Right lobe of liver (tissue), 4 donors: ENCODE measurements at regions not wholly inside any gene's neighbourhood (a gene's known extent, or its start where the extent isn't known, plus 50 kb on each side); places are given as distances from the start of the nearest gene placed in this dataset.

ENCODE experiments used
- POLR2A ChIP-seq: fragments of 450-650 bp; IDR thresholded peaks from one replicate; pipeline ENCODE4 v1.6.1; 2017; ENCODE audit warnings: antibody characterized with exemption, mild to moderate bottlenecking
- TF ChIP-seq, protein P1 (sequence below), 4 donors: fragments of 200-600 bp in 3 of 4; fragments of 450-650 bp in 1 of 4; IDR thresholded peaks; one replicate each; pipeline versions ENCODE4 v1.5.1 to v1.8.0; 2016 to 2022; ENCODE audit warnings: antibody characterized with exemption in 4 of 4, mild to moderate bottlenecking in 2 of 4
- donor health status: DM: no; HTN: no; CAD: no.
- donor health status: DM: no; HTN: no; CAD: no.
- donor health status: DM: no; HTN: yes; CAD: no.

DNA sequence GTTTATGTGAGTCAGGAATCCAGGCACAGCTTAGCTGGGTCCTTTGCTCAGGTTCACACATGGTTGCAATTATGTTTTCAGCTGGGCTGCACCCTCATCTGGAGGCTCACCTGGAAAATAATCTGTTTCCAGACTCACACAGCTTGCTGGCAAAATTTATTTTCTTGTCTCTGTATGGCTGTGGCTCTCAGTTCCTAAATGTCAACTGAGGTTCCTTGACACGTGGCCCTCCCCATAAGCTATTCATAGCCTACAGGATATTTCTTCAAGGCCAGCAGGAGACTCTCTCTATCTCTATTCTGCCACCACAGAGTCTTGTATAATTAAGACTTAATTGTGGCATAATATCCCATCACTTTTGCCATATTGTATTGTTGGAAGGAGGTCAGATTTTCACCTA lies 732.0 kb downstream of the CDH18 start:
- TF ChIP-seq, protein P1, sequence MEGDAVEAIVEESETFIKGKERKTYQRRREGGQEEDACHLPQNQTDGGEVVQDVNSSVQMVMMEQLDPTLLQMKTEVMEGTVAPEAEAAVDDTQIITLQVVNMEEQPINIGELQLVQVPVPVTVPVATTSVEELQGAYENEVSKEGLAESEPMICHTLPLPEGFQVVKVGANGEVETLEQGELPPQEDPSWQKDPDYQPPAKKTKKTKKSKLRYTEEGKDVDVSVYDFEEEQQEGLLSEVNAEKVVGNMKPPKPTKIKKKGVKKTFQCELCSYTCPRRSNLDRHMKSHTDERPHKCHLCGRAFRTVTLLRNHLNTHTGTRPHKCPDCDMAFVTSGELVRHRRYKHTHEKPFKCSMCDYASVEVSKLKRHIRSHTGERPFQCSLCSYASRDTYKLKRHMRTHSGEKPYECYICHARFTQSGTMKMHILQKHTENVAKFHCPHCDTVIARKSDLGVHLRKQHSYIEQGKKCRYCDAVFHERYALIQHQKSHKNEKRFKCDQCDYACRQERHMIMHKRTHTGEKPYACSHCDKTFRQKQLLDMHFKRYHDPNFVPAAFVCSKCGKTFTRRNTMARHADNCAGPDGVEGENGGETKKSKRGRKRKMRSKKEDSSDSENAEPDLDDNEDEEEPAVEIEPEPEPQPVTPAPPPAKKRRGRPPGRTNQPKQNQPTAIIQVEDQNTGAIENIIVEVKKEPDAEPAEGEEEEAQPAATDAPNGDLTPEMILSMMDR (IDR thresholded peaks at IDR 0.05) = no peak
- TF ChIP-seq POLR2A = no peak
